ENCODE measurements at regions not wholly inside any gene's neighbourhood (a gene's known extent, or its start where the extent isn't known, plus 50 kb on each side); places are given as distances from the start of the nearest gene placed in this dataset.
"Not testable (repeated sequence)": the region's sequence is repeated elsewhere in the genome, so short reads cannot be mapped to it uniquely, and the experiment has no call there.

DNA sequence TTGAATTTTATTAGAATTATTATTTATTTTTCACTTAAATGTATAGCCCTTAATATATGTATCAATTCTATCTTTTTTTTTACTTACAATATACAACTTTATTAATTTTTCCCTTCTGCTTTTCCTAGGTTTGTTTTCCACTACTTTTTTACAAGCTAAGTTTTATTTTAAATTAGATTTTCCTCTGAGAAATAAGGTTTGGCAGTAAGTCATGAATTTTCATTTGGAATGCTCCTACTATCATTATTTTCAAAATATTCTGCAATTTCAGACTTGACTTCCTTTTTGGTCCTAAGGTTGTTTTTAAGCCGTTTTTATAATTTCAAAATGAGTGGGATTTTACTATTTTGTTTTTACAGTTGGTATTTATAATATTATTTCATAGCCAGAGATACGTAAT lies 222.8 kb upstream of the PIEZO2 start:
- no peak for DNase-seq

- no peak for DNase-seq
Measured at GRCh38 chr18:11369556-11369955, 220.2 kb upstream of the PIEZO2 start.

GRCh38 chr18:11368020-11368419 lies 218.7 kb upstream of the PIEZO2 start:
- no peak for DNase-seq

GRCh38 chr18:11367351-11367750 lies 218.0 kb upstream of the PIEZO2 start:
- DNase-seq = no peak

DNA sequence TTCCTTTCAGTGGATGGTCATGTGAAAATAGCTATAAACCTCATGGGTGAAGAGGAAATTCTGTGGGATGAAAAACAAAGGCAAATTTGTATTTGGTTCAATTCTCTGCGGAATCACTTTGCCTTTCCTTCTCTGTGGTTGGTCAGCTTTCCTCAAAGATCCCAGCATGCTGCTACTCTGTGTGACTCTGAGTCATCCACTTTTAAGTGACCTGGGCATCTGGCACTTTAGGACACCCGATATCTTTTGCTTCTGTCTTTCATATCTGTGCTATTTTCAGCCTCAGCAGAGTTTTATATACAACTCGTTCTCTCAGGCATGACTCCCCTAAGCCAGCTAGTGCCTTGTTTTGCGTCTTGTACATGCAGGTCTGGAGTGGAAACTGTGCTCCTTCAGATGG lies 217.0 kb upstream of the PIEZO2 start:
- DNase-seq = no peak

- DNase-seq = no peak
Measured at GRCh38 chr18:11362856-11363255, 213.5 kb upstream of the PIEZO2 start.

- not testable (repeated sequence) for DNase-seq
Measured at GRCh38 chr18:11361862-11362261, 212.5 kb upstream of the PIEZO2 start.

GRCh38 chr18:11357678-11358077 lies 208.3 kb upstream of the PIEZO2 start:
- DNase-seq = no peak

DNA sequence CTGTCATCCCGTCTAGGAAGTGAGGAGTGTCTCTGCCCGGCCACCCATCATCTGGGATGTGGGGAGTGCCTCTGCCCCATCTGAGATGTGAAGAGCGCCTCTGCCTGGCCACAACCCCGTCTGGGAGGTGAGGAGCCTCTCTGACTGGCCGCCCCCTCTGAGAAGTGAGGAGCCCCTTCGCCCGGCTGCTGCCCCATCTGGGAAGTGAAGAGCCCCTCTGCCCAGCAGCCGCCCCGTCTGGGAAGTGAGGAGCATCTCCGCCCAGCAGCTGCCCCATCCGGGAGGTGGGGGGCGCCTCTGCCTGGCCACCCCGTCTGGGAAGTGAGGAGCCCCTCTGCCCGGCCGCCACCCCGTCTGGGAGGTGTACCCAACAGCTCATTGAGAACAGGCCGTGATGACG lies 195.2 kb upstream of the PIEZO2 start:
- DNase-seq = not testable (repeated sequence)

DNA sequence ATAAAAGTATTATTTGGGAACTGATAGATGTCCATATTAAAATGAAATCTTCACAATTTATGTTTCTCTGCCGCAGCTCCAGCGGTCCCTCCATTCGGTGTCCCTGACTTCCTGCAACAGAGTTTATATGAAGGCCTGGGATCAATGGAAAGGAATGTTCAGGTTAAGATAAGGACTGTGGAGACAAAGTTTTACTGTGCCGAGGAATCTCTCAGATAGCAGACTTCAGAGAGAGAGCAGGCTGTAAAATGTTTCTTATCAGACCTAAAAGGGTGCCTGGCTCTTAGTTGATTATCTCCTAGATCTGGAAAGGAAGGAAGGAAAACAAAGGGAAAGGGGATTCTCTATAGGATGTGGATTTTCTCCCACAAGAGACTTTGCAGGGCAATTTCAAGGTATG lies 193.7 kb upstream of the PIEZO2 start:
- DNase-seq = no peak

DNA sequence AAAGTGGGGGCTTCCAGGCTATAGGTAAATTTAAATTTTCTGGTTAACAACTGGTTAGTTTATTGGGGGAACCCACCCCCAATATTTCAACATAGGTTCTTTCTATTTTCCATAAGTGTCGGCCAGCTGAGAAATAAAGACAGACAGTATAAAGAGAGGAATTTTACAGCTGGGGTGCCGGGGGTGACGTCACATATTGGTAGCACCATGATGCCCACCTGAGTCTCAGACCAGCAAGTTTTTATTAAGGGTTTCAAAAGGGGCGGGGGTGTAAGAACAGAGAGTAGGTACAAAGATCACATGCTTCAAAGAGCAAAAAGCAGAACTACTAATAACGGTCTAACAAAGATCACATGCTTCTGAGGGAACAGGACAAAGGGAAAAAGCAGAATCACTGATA lies 192.7 kb upstream of the PIEZO2 start:
- not testable (repeated sequence) for DNase-seq

GRCh38 chr18:11339188-11339775 lies 189.9 kb upstream of the PIEZO2 start:
- DNase-seq = no peak

DNA sequence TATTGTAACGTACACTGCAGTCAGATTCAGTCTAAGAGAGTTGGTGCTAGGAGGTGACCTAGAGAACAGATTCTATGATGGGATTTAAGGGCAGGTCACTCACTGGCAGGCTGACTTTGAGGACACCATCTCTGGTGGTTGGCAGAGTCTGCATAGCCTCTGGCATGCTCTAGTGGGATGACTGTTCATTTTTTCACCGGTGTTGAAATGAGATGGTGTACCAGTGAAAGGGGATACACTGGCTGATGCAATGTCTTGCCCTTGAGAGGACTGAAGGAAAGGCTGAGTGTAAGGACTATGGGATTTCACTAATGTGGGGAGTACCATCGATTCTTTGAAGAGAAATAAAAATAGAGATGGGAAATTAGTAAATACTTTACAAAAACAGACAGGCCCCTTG lies 186.9 kb upstream of the PIEZO2 start:
- DNase-seq = no peak

GRCh38 chr18:11327391-11328009 lies 178.1 kb upstream of the PIEZO2 start:
- DNase-seq = no peak

DNA sequence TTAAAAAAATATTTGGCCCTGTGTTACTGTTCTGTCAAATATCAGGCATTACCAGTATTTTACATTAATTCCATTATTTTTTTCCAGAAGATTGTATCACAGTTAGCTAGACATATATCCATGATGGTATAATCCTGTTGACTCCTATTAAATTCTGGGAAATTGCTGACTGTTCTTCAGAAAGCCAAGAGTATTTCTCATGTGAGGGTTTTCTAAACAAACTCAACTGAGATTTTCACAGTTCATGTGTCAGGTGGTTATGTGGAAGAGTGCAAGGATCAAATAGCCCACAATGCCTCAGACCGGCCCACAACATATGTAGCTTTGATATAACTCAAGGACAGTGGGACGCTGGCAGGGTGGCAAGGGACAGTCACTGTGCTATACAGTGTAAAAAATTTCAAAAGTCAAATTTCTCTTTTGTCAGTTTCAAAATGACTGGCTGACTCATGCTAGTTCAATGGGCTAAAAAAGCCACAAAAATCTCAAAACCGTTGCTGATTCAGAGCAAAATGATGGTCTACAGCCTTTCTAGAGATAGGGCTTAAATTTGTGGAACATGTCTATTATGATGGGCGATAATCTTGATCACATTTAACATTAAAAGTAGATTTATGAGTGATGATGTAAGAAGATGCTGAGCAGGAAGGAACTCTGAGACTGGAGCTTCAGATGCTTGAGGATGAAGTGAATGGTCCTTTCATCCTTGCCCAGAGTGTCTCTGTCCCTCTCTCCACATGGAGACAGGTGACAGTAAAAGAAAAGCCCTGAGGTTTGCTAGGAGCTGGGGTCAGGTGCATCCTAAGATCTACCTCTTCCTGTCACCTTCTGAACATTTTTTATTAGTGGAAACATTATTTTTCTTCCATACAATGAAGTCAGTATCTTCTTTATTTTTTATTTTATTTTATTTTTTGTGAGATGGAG lies 175.8 kb upstream of the PIEZO2 start:
- DNase-seq = no peak

- no peak for DNase-seq
Measured at GRCh38 chr18:11324510-11324909, 175.1 kb upstream of the PIEZO2 start.

- no peak for DNase-seq
Measured at GRCh38 chr18:11323359-11323819, 174.0 kb upstream of the PIEZO2 start.

DNA sequence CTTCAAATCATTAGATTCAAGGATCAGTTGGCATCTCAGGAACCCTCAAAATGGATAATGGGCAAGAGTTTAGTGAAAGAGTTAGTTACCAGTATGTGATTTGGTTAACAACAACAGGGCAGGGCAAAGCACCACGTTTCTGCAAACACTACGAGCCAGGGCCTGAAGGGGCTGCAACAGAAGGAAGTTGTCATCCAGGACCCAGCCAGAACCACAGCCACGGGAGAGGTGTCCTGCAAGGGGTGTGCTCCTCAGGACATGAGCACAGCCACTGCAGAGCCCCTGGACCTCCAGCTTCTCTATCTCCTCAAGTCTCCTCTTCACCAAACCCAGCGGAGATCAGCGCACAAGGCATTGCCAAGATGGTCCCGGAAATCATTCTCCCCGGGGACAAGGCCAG lies 173.3 kb upstream of the PIEZO2 start:
- DNase-seq = no peak

- DNase-seq = no peak
Measured at GRCh38 chr18:11322006-11322405, 172.6 kb upstream of the PIEZO2 start.

DNA sequence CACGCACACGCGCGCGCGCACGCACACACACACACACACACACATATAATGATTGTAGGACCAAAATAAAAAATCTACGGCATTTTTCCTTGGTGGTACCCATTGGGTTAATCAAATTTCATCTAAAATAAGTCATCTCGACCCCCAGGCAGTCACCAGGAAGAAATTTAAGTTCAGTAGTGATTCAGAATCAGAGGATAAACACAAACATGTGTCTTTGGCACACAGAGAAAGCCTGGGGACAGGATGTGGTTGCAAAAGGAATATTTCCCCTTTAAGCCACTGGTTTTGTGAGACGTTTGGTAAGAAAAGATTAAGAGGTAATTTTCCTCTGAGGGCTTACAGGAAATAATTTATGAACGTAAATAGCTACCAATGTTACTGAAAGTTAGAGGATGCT lies 171.6 kb upstream of the PIEZO2 start:
- DNase-seq = no peak

DNA sequence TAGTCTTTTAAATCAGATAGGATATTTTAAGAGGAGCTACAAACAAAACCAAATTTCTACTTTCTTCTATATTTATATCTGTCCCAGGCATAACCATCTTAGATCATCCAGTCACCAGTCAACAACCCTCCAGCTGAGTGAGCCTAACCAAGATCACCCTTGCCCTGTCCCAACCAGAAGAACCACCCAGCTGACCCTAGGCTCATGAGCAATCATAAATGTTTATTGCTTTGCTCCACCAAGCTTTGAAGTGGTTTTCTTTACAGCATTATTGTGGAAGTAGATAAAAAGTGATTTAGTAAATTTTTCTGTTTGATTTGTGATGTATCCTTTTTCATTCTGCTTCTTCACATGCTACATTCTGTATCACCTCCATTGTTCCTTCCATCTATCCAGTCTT lies 167.2 kb upstream of the PIEZO2 start:
- no peak for DNase-seq

DNA sequence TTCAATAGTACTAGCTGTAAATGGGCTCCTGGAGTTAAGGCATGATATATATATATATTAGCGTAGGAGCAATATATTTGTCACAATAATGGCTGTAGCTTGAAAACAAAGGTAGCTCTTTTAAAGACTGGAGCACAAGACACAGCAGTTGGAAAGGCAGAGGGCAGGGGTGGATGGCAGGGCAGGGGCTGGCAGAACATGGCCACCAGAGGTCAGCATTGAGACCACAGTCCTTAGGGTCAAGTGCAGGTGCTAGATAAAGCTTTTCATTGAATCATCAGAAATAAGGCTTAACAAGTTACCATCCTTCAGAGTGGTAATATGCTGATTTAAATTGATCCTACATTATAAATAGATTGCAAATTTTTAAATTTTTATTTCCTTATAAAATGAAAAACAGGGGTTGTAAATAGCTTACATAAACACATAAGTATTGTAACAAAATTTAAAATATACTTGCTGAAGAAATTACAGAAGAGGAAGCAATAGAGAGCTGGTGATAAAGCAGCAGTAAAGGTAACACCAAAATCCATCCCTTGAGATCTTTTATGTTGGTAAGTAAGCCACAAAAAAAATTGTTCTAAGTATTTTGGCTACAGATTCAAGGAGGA lies 161.2 kb upstream of the PIEZO2 start:
- DNase-seq = peak; percentile 47

DNA sequence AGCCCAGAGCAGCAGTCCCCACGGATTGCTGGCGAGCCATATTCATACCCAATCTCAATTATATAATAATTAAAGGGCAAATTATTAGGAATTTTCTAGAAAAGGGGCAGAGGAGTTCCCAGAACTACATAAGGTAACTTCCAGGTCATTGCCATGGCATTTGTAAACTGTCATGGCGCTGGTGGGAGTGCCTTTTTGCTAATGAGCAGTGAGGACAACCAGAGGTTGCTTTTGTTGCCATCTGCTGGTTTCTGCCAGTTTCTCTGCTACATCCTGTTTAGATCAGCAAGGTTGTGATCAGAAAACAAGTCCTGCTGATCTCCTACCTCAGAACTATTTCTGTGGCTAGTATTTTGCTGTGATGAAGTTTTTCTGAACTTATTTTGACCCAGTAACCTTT lies 159.8 kb upstream of the PIEZO2 start:
- no peak for DNase-seq

- no peak for DNase-seq
Measured at GRCh38 chr18:11308499-11308898, 159.1 kb upstream of the PIEZO2 start.
